Vagina (tissue), 2 donors: ENCODE measurements at regions not wholly inside any gene's neighbourhood (a gene's known extent, or its start where the extent isn't known, plus 50 kb on each side); places are given as distances from the start of the nearest gene placed in this dataset.

Source experiments
- DNase-seq, 2 donors: peaks; one replicate each; pipeline ENCODE4 v3.0.0-alpha.2; 2017; ENCODE audit errors: extremely low spot score in 2 of 2
- H3K27ac ChIP-seq: fragments of 200-600 bp; sonication (generic); one replicate; pipeline ENCODE4 v1.5.1; 2019
- H3K27me3 ChIP-seq: fragments of 200-600 bp; sonication (generic); one replicate; pipeline ENCODE4 v1.5.1; 2019
- H3K36me3 ChIP-seq, 2 donors: fragments of 200-600 bp; sonication (generic); one replicate each; pipeline ENCODE4 v1.5.1; 2017 to 2019
- H3K4me1 ChIP-seq: fragments of 200-600 bp; sonication (generic); one replicate; pipeline ENCODE4 v1.5.1; 2019
- H3K4me3 ChIP-seq, 2 donors: fragments of 200-600 bp; sonication (generic); 1 replicate in 1 of 2; 2 replicates in 1 of 2; pipeline ENCODE4 v1.5.1; 2016 to 2019
- H3K9me3 ChIP-seq: fragments of 200-600 bp; sonication (generic); one replicate; pipeline ENCODE4 v1.5.1; 2019
- POLR2A ChIP-seq, 2 donors: fragments of 450-650 bp; IDR thresholded peaks; one replicate each; pipeline ENCODE4 v1.6.1; 2017; ENCODE audit warnings: antibody characterized with exemption in 2 of 2, mild to moderate bottlenecking in 2 of 2, moderate library complexity in 2 of 2
- POLR2AphosphoS5 ChIP-seq, 2 donors: sonication (generic); formaldehyde crosslinking; IDR thresholded peaks; one replicate each; pipeline ENCODE4 v1.9.0; 2017; ENCODE audit warnings: antibody characterized with exemption in 2 of 2, mild to moderate bottlenecking in 2 of 2, low read depth in 1 of 2; ENCODE audit not compliant: insufficient read depth in 1 of 2
- intact Hi-C: fragments of 100-400 bp; cut with DNase I; formaldehyde crosslinking; loops from one replicate; pipeline ENCODE4 v1.15.1; 2023
- TF ChIP-seq, protein P1 (sequence below), 3 experiments: fragments of 450-650 bp in 2 of 3; fragments of 200-600 bp in 1 of 3; sonication (generic) in 1 of 3; IDR thresholded peaks; one replicate each; pipeline ENCODE4 v1.5.1; 2017 to 2019; ENCODE audit warnings: antibody characterized with exemption in 3 of 3, mild to moderate bottlenecking in 2 of 3, moderate library complexity in 2 of 3

DNA sequence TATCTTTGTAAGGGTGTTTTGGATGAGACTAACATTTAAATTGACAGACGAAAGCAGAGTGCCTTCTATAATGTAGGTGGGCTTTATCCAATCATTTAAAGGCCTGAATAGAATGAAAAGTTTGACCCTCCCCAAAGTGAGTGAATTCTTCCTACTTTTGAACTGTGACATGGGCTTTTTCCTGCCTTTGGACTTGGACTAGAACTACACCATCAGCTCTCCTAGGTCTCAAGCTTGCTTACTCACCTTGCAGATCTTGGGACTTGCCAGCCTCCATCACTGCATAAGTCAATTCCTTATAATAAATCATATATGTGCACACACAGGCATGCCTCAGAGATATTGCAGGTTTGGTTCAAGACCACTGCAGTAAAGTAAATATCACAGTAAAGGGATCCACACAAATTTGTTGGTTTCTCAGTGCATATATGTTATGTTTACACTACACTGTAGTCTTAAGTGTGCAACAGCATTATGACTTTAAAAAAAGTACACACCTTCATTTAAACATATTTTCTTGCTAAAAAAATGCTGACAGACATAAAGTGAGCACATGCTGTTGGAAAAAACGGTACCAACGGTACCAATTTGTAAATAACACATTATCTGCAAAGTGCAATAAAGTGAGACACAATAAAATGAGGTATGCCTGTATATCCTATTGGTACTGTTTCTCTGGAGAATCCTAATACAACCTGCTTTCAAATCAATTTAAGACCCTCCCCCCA is 51.6 kb upstream of the ATF3 start:
- H3K4me3 ChIP-seq: no peak overlapping the region
- H3K27me3 ChIP-seq: no peaks in the 10 kb centered on the region
- H3K27ac ChIP-seq: peak overlapping the region; percentile 99
- no peak for DNase-seq
- intact Hi-C loops: loop anchor here (10.0 kb wide), 1 partner anchor 62 kb away; no protein-coding TSS in a partner anchor
- no peaks in the 10 kb centered on the region for H3K9me3 ChIP-seq
- TF ChIP-seq POLR2AphosphoS5 (IDR thresholded peaks at IDR 0.05; ENCODE audit: insufficient read depth in 1 of 2, low read depth in 1 of 2) (no peak), POLR2A (IDR thresholded peaks at IDR 0.05) (no peak)
- TF ChIP-seq, protein P1, sequence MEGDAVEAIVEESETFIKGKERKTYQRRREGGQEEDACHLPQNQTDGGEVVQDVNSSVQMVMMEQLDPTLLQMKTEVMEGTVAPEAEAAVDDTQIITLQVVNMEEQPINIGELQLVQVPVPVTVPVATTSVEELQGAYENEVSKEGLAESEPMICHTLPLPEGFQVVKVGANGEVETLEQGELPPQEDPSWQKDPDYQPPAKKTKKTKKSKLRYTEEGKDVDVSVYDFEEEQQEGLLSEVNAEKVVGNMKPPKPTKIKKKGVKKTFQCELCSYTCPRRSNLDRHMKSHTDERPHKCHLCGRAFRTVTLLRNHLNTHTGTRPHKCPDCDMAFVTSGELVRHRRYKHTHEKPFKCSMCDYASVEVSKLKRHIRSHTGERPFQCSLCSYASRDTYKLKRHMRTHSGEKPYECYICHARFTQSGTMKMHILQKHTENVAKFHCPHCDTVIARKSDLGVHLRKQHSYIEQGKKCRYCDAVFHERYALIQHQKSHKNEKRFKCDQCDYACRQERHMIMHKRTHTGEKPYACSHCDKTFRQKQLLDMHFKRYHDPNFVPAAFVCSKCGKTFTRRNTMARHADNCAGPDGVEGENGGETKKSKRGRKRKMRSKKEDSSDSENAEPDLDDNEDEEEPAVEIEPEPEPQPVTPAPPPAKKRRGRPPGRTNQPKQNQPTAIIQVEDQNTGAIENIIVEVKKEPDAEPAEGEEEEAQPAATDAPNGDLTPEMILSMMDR (IDR thresholded peaks at IDR 0.05): no peak
- no peaks in the 10 kb centered on the region for H3K36me3 ChIP-seq
- peaks cover 4% of the 10 kb centered on the region for H3K4me1 ChIP-seq

DNA sequence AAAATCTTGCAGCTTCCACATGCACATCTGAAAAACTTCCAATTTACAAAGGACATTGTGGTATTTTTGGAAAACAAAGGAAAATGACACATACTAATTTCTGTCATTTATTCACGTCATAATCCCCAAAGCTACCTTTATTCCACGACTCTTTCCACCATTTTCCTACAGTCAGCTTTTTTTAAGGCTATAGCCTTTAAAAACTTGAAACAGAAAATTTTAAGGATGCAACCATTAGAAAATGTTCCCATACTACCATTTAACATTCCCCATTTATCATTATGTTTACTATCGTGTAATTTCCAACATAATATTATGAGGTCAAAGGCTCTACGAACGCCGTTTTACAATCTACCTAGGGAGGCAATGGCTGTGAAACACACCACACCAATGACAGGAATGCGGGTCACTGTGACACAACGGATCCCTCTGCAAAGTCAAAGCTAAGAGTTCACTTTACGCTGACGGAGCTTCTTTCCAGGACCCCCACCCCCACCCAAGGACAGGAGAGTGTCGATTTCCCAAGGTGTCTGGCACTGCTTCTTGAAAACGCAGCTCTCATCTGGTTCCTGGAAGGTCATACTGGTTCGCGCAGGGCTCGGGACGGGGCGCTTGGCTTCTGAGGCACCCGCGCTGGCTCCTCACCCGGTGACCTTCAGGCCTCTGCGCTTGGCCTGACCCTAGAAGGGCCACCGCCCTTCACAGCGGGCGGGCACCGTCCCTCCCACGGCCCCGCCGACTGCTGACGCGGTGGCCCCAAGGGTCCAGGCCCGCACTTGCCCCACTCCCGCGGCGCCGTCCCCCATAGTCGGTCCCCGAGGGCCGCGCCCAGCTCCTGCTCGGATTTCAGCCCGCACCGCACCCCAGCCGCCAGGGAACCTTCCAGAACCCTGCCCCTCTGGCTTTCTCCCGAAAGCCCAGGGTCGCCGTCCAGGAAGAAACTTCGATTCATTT is 50.5 kb upstream of the ATF3 start:
- DNase-seq: no peak
- H3K9me3 ChIP-seq: no peaks in the 10 kb centered on the region

GRCh38 chr1:212558693-212559480 is 49.7 kb upstream of the ATF3 start:
- Histone ChIP-seq H3K4me3 (peak overlapping the region; percentile 74 to 79), H3K27me3 (no peaks in the 10 kb centered on the region), H3K27ac (peak overlapping the region; percentile 99), H3K36me3 (no peaks in the 10 kb centered on the region), H3K4me1 (peaks cover 4% of the 10 kb centered on the region), H3K9me3 (no peaks in the 10 kb centered on the region)
- peak in 1 of 2 donors; percentile 96 for DNase-seq
- intact Hi-C loops: loop anchor here (2.0 to 10.0 kb wide), 2 partner anchors 48 to 64 kb away; no protein-coding TSS in a partner anchor
- TF ChIP-seq, protein P1 (IDR thresholded peaks at IDR 0.05): peak in 1 of 3 experiments; percentile 5
- peak; percentile 92 to 95 for TF ChIP-seq POLR2AphosphoS5 (IDR thresholded peaks at IDR 0.05; ENCODE audit: insufficient read depth in 1 of 2, low read depth in 1 of 2)
- peak; percentile 9 to 77 for TF ChIP-seq POLR2A (IDR thresholded peaks at IDR 0.05)

More for the DNA sequence above, 50.5 kb upstream of the ATF3 start:
- peaks cover 4% of the 10 kb centered on the region for H3K4me1 ChIP-seq
- intact Hi-C loops: loop anchor here (2.0 to 10.0 kb wide), 2 partner anchors 49 to 63 kb away; no protein-coding TSS in a partner anchor
- TF ChIP-seq, protein P1 (IDR thresholded peaks at IDR 0.05): no peak
- TF ChIP-seq POLR2A (IDR thresholded peaks at IDR 0.05) (no peak), POLR2AphosphoS5 (IDR thresholded peaks at IDR 0.05; ENCODE audit: insufficient read depth in 1 of 2, low read depth in 1 of 2) (no peak)
- peak overlapping the region; percentile 99 for H3K27ac ChIP-seq
- H3K27me3 ChIP-seq: no peaks in the 10 kb centered on the region
- H3K36me3 ChIP-seq: no peaks in the 10 kb centered on the region
- peak overlapping the region; percentile 74 to 79 for H3K4me3 ChIP-seq
